Dermis blood vessel endothelial cell (primary cell): ENCODE measurements at regions not wholly inside any gene's neighbourhood (a gene's known extent, or its start where the extent isn't known, plus 50 kb on each side); places are given as distances from the start of the nearest gene placed in this dataset.
"Not testable (repeated sequence)": the region's sequence is repeated elsewhere in the genome, so short reads cannot be mapped to it uniquely, and the experiment has no call there.

Experiments used
- DNase-seq: peaks from one replicate; pipeline ENCODE4 v3.0.0; 2010

GRCh38 chr14:82759656-82760055 lies 1226.0 kb upstream of the SEL1L start:
- no peak for DNase-seq

- no peak for DNase-seq
Observed at GRCh38 chr14:82766123-82766522, 1232.5 kb upstream of the SEL1L start.

GRCh38 chr14:82766996-82767395 lies 1233.3 kb upstream of the SEL1L start:
- no peak for DNase-seq

- no peak for DNase-seq
Observed at GRCh38 chr14:82776958-82777357, 1243.3 kb upstream of the SEL1L start.

GRCh38 chr14:82778008-82778590 lies 1244.4 kb upstream of the SEL1L start:
- DNase-seq: no peak

GRCh38 chr14:82778601-82779000 lies 1244.9 kb upstream of the SEL1L start:
- no peak for DNase-seq

GRCh38 chr14:82779301-82779700 lies 1245.6 kb upstream of the SEL1L start:
- DNase-seq: no peak

- DNase-seq: no peak
Observed at GRCh38 chr14:82785756-82786482, 1252.3 kb upstream of the SEL1L start.

GRCh38 chr14:82786483-82786880 lies 1252.8 kb upstream of the SEL1L start:
- no peak for DNase-seq

GRCh38 chr14:82796086-82796485 lies 1262.4 kb upstream of the SEL1L start:
- DNase-seq: no peak

- no peak for DNase-seq
Observed at GRCh38 chr14:82798276-82798675, 1264.6 kb upstream of the SEL1L start.

- DNase-seq: no peak
Observed at GRCh38 chr14:82805892-82806825, 1272.5 kb upstream of the SEL1L start.

GRCh38 chr14:82811246-82811645 lies 1277.6 kb upstream of the SEL1L start:
- DNase-seq: no peak

GRCh38 chr14:82814339-82814738 lies 1280.7 kb upstream of the SEL1L start:
- not testable (repeated sequence) for DNase-seq

- DNase-seq: no peak
Observed at GRCh38 chr14:82830596-82830995, 1296.9 kb upstream of the SEL1L start.

GRCh38 chr14:82836256-82836950 lies 1302.8 kb upstream of the SEL1L start:
- no peak for DNase-seq

GRCh38 chr14:82837611-82838140 lies 1304.0 kb upstream of the SEL1L start:
- no peak for DNase-seq

GRCh38 chr14:82850576-82850975 lies 1316.9 kb upstream of the SEL1L start:
- no peak for DNase-seq

- DNase-seq: no peak
Observed at GRCh38 chr14:82854131-82854530, 1320.5 kb upstream of the SEL1L start.

- DNase-seq: no peak
Observed at GRCh38 chr14:82854901-82855300, 1321.2 kb upstream of the SEL1L start.

- DNase-seq: no peak
Observed at GRCh38 chr14:82855912-82856391, 1322.3 kb upstream of the SEL1L start.

- DNase-seq: no peak
Observed at GRCh38 chr14:82861313-82861712, 1327.7 kb upstream of the SEL1L start.
